ENCODE measurements at regions not wholly inside any gene's neighbourhood (a gene's known extent, or its start where the extent isn't known, plus 50 kb on each side); places are given as distances from the start of the nearest gene placed in this dataset.

DNA sequence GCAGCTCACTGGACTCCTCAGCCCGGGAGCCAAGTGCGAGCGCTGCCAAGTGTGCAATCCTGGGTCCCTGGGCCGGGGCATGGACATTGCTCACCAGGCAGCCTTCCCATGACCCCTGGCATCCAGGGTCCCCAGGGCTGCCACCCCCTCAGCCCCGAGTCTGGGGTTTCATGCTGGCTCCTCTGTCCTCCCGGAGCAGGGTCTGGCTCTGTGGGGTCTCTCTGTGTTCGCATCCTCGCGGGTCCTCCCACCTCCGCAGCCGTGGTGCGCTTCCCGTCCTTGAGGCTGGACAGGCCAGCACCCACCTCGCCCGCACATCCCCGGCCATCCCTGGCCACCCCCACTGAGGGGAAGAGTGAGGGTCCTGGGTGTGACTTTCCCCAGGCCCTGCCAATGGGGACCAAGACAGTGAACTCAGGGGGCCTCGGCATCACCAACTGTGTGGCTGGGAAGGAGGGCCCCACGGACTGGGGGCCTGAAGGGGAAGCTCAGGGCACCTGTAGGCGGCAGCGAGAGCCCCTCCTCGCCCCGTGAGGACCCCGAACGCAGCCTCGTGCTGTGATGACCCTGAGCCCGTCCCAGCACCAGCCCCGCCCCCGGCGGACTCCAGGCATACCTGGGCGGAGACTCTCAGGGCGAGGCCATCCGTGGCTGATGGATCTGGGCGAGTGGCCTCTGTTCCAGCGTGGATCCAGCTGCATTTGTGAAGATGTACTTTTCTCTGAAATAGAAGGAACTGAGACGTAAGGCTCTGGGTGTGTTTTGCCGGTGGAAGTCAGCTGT, 50.3 kb upstream of the CFAP46 start:
- H3K9ac ChIP-seq (ENCODE audit: extremely low read depth, insufficient read length, low read length): no peak overlapping the region
- no peak overlapping the region for H4K91ac ChIP-seq (ENCODE audit: insufficient read length, low read depth, low read length)
- no peak overlapping the region for H3K56ac ChIP-seq (ENCODE audit: insufficient read length, low read depth, low read length)
- no peak overlapping the region for H4K8ac ChIP-seq (replicated peaks; ENCODE audit: insufficient read length, low read depth, low read length)
- no peaks in the 10 kb centered on the region for H3K79me2 ChIP-seq (ENCODE audit: insufficient read depth, low read length)
- H3K4ac ChIP-seq (ENCODE audit: low read depth, low read length): no peak overlapping the region
- no peak overlapping the region for H2BK15ac ChIP-seq (ENCODE audit: low read depth, low read length)
- no peak overlapping the region for H3K23ac ChIP-seq (ENCODE audit: insufficient read length, low read depth, low read length)
- no CpG with 5 or more reads among the region's 36 CpGs for WGBS (ENCODE audit: extremely low coverage, insufficient read length, low lambda C conversion rate)
- H3K4me1 ChIP-seq (ENCODE audit: insufficient read depth, low read length): no peaks in the 10 kb centered on the region
- no peaks in the 10 kb centered on the region for H4K20me1 ChIP-seq (ENCODE audit: control insufficient read depth, insufficient read depth, insufficient read length)
- no peaks in the 10 kb centered on the region for H3K27me3 ChIP-seq (ENCODE audit: insufficient read depth, low read length)
- no peaks in the 10 kb centered on the region; the same call in none of the 2 replicates for H3K27me3 Mint-ChIP-seq (ENCODE audit: low read depth)
- H2BK120ac ChIP-seq (ENCODE audit: low read depth, low read length, poor library complexity, severe bottlenecking): no peak overlapping the region
- no peak overlapping the region for H3K18ac ChIP-seq (ENCODE audit: insufficient read length, low read depth, low read length)
- DNase-seq: no peak
- TF ChIP-seq, protein P1, sequence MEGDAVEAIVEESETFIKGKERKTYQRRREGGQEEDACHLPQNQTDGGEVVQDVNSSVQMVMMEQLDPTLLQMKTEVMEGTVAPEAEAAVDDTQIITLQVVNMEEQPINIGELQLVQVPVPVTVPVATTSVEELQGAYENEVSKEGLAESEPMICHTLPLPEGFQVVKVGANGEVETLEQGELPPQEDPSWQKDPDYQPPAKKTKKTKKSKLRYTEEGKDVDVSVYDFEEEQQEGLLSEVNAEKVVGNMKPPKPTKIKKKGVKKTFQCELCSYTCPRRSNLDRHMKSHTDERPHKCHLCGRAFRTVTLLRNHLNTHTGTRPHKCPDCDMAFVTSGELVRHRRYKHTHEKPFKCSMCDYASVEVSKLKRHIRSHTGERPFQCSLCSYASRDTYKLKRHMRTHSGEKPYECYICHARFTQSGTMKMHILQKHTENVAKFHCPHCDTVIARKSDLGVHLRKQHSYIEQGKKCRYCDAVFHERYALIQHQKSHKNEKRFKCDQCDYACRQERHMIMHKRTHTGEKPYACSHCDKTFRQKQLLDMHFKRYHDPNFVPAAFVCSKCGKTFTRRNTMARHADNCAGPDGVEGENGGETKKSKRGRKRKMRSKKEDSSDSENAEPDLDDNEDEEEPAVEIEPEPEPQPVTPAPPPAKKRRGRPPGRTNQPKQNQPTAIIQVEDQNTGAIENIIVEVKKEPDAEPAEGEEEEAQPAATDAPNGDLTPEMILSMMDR (conservative IDR thresholded peaks at IDR 0.05): no peak
- no peak overlapping the region for H2BK12ac ChIP-seq (ENCODE audit: insufficient read length, low read depth, low read length)
- H2BK5ac ChIP-seq (ENCODE audit: insufficient read length, low read length): no peak overlapping the region
- no peak overlapping the region for H2AFZ ChIP-seq (ENCODE audit: low read length)
- H3T11ph ChIP-seq (ENCODE audit: low read length): no peak overlapping the region
- no peaks in the 10 kb centered on the region for H3K23me2 ChIP-seq (ENCODE audit: insufficient read length, low read depth, low read length, poor library complexity, severe bottlenecking)
- H3K14ac ChIP-seq (ENCODE audit: insufficient read depth, low read length): no peak overlapping the region; the same call in 1 of the 2 replicates
- no peaks in the 10 kb centered on the region for H3K79me1 ChIP-seq (ENCODE audit: insufficient read depth, low read depth, low read length, poor library complexity, severe bottlenecking)
- no peak overlapping the region for H2AK5ac ChIP-seq (ENCODE audit: insufficient read length, low read length)
- H3K36me3 Mint-ChIP-seq (ENCODE audit: insufficient read depth in 1 of 3, low read depth in 3 of 3): no peaks in the 10 kb centered on the region
- no peak overlapping the region for H2BK20ac ChIP-seq (ENCODE audit: low read depth, low read length, poor library complexity, severe bottlenecking)
- H3K9me3 Mint-ChIP-seq: peaks cover 0 to 2% of the 10 kb centered on the region in 2 experiments; a peak in 1 of 5 replicates
- no peak overlapping the region for H4K5ac ChIP-seq (ENCODE audit: insufficient read length, low read depth, low read length)
- no peaks in the 10 kb centered on the region for H3K9me3 ChIP-seq (ENCODE audit: control insufficient read depth, low read depth, low read length)
- peaks cover 0 to 5% of the 10 kb centered on the region in 2 experiments; a peak in 1 of 4 replicates for H3K4me1 Mint-ChIP-seq
- no peak overlapping the region for H3K4me2 ChIP-seq (ENCODE audit: insufficient read depth, insufficient read length, low read length)
- H3K27ac Mint-ChIP-seq: no peak overlapping the region
- H3K27ac ChIP-seq (ENCODE audit: insufficient read length, low read depth, low read length): no peak overlapping the region
- H3K4me3 Mint-ChIP-seq: no peak overlapping the region

Data from H9 (cell line).